OCI-LY7 (cell line): ENCODE measurements at regions not wholly inside any gene's neighbourhood (a gene's known extent, or its start where the extent isn't known, plus 50 kb on each side); places are given as distances from the start of the nearest gene placed in this dataset.
"Not testable (repeated sequence)": the region's sequence is repeated elsewhere in the genome, so short reads cannot be mapped to it uniquely, and the experiment has no call there.

Experiments
- BruUV-seq: library from RNA; stranded (reverse); fragments of 400-500 nt; replicated peaks from 2 replicates; lab custom pipeline; 2021; lab: Mats Ljungman, UMichigan
- CTCF ChIA-PET: fragments of 300-600 bp; sonication (Branson Sonifier 250); formaldehyde crosslinking; loops from one replicate; lab custom pipeline; 2022; ENCODE audit warnings: antibody characterized with exemption; ENCODE audit not compliant: unreplicated experiment; lab: Charles Lee
- POLR2A ChIA-PET: fragments of 300-600 bp; sonication (Branson Sonifier 250); formaldehyde crosslinking; loops from one replicate; lab custom pipeline; 2022; ENCODE audit warnings: antibody characterized with exemption; lab: Charles Lee
- DNase-seq: peaks from one replicate; pipeline ENCODE4 v3.0.0-alpha.2; 2015; ENCODE audit warnings: low spot score
- H2AFZ ChIP-seq: fragments of 200-600 bp; sonication (generic), shearing (Covaris generic); 2 replicates; pipeline ENCODE4 v1.6.1; 2014; ENCODE audit warnings: mild to moderate bottlenecking, antibody characterized with exemption, low read length, moderate library complexity
- H3K27ac ChIP-seq: fragments of 200-600 bp; sonication (generic); 2 replicates; pipeline ENCODE4 v1.5.1; 2014; ENCODE audit warnings: mixed run types, low read depth, mild to moderate bottlenecking, moderate library complexity, low read length, inconsistent platforms; ENCODE audit not compliant: poor library complexity, severe bottlenecking
- H3K36me3 ChIP-seq: fragments of 200-600 bp; sonication (generic); 2 replicates; pipeline ENCODE4 v1.6.1; 2014; ENCODE audit warnings: mild to moderate bottlenecking, antibody characterized with exemption, low read length, moderate library complexity, mixed read lengths; ENCODE audit not compliant: insufficient read depth
- H3K4me1 ChIP-seq: fragments of 200-600 bp; sonication (generic); 2 replicates; pipeline ENCODE4 v1.5.1; 2014; ENCODE audit warnings: mild to moderate bottlenecking, low read length; ENCODE audit not compliant: insufficient read depth, poor library complexity, severe bottlenecking
- H3K4me2 ChIP-seq: fragments of 200-600 bp; sonication (generic); 2 replicates; pipeline ENCODE4 v1.6.1; 2014; ENCODE audit warnings: mild to moderate bottlenecking, low read length
- H3K4me3 ChIP-seq: fragments of 200-600 bp; sonication (generic); 2 replicates; pipeline ENCODE4 v1.5.1; 2014; ENCODE audit warnings: mild to moderate bottlenecking, low read depth, low read length; ENCODE audit not compliant: poor library complexity, severe bottlenecking
- H3K79me2 ChIP-seq: fragments of 200-600 bp; sonication (generic); 2 replicates; pipeline ENCODE4 v1.6.1; 2016; ENCODE audit warnings: low read depth, mild to moderate bottlenecking, low read length, moderate library complexity, mixed read lengths; ENCODE audit not compliant: insufficient read depth
- H3K9me2 ChIP-seq: fragments of 200-600 bp; sonication (generic); 2 replicates; pipeline ENCODE4 v1.6.1; 2016; ENCODE audit warnings: mild to moderate bottlenecking, low read length, mixed read lengths; ENCODE audit not compliant: insufficient read depth
- H3K9me3 ChIP-seq: fragments of 200-600 bp; sonication (generic); 2 replicates; pipeline ENCODE4 v1.6.1; 2014; ENCODE audit warnings: mild to moderate bottlenecking, mixed run types, low read length, mixed read lengths
- H4K20me1 ChIP-seq: fragments of 200-600 bp; sonication (generic); 2 replicates; pipeline ENCODE4 v1.6.1; 2014; ENCODE audit warnings: mild to moderate bottlenecking, antibody characterized with exemption, low read length, moderate library complexity, mixed read lengths; ENCODE audit not compliant: insufficient read depth
- CTCF ChIP-seq: fragments of 200-600 bp; sonication (generic); conservative IDR thresholded peaks from 2 replicates; pipeline ENCODE4 v1.5.1; 2014; ENCODE audit warnings: mild to moderate bottlenecking, antibody characterized with exemption, low read length, moderate library complexity, mixed read lengths
- EZH2phosphoT487 ChIP-seq: fragments of 200-600 bp; sonication (generic); IDR thresholded peaks from 2 replicates; pipeline ENCODE4 v1.6.1; 2018; ENCODE audit warnings: low read depth, borderline replicate concordance, mild to moderate bottlenecking, mixed run types, antibody characterized with exemption, low read length, moderate library complexity, mixed read lengths
- intact Hi-C: fragments of 100-400 bp; cut with micrococcal nuclease; formaldehyde crosslinking; loops from one replicate; pipeline ENCODE4 v1.10.0; 2022; ENCODE audit not compliant: unreplicated experiment

- no peaks in the 10 kb centered on the region for H3K9me2 ChIP-seq
- H3K36me3 ChIP-seq = no peaks in the 10 kb centered on the region
- no TSS peak for BruUV-seq
- intact Hi-C loops = no loop called here
- ChIA-PET POLR2A (interaction anchor here (0.6 kb wide), 1 partner anchor 124 kb away, joined by 4 read pairs; no protein-coding TSS in a partner anchor), CTCF (no interaction called here)
- no peaks in the 10 kb centered on the region for H3K9me3 ChIP-seq
- no peak overlapping the region for H2AFZ ChIP-seq
- H4K20me1 ChIP-seq = no peaks in the 10 kb centered on the region
- no peaks in the 10 kb centered on the region for H3K79me2 ChIP-seq
- DNase-seq = peak; percentile 48
- H3K4me3 ChIP-seq = no peak overlapping the region
- no peak overlapping the region for H3K27ac ChIP-seq
- H3K4me2 ChIP-seq = no peak overlapping the region
- H3K4me1 ChIP-seq = no peaks in the 10 kb centered on the region
- TF ChIP-seq EZH2phosphoT487 (no peak), CTCF (no peak)
Observed at GRCh38 chr20:50450881-50451752, 59.1 kb upstream of the PTPN1 start.

- H3K4me3 ChIP-seq, H3K9me3 ChIP-seq, H3K9me2 ChIP-seq, H3K4me2 ChIP-seq, intact Hi-C loops, H3K36me3 ChIP-seq, CTCF ChIA-PET, H4K20me1 ChIP-seq, H3K79me2 ChIP-seq, BruUV-seq, H2AFZ ChIP-seq, H3K27ac ChIP-seq, H3K4me1 ChIP-seq, DNase-seq: not testable (repeated sequence)
- POLR2A ChIA-PET = interaction anchor here (0.6 kb wide), 3 partner anchors 123 to 220 kb away, joined by 3 to 4 read pairs (median 3); no protein-coding TSS in a partner anchor
Observed at GRCh38 chr20:50451792-50452425, 58.3 kb upstream of the PTPN1 start.

- intact Hi-C loops = no loop called here
- Histone ChIP-seq H3K4me3 (no peak overlapping the region), H2AFZ (no peak overlapping the region), H3K36me3 (no peaks in the 10 kb centered on the region), H3K79me2 (no peaks in the 10 kb centered on the region), H4K20me1 (no peaks in the 10 kb centered on the region), H3K4me1 (no peaks in the 10 kb centered on the region), H3K4me2 (no peak overlapping the region), H3K27ac (no peak overlapping the region), H3K9me2 (no peaks in the 10 kb centered on the region), H3K9me3 (no peaks in the 10 kb centered on the region)
- POLR2A ChIA-PET = interaction anchor here (0.6 kb wide), 1 partner anchor 232 kb away, joined by 3 read pairs; no protein-coding TSS in a partner anchor
- CTCF ChIA-PET = no interaction called here
- TF ChIP-seq CTCF (no peak), EZH2phosphoT487 (no peak)
- no peak for DNase-seq
- no TSS peak for BruUV-seq
Observed at GRCh38 chr20:50453533-50454244, 56.5 kb upstream of the PTPN1 start.

- CTCF ChIA-PET, DNase-seq, H3K9me3 ChIP-seq, H3K4me1 ChIP-seq, H4K20me1 ChIP-seq, H3K9me2 ChIP-seq, intact Hi-C loops, H3K27ac ChIP-seq, POLR2A ChIA-PET, H3K36me3 ChIP-seq, H2AFZ ChIP-seq, BruUV-seq, H3K4me2 ChIP-seq, H3K4me3 ChIP-seq, H3K79me2 ChIP-seq: not testable (repeated sequence)
Observed at GRCh38 chr20:50455245-50455644, 54.9 kb upstream of the PTPN1 start.
